ENCODE measurements at regions not wholly inside any gene's neighbourhood (a gene's known extent, or its start where the extent isn't known, plus 50 kb on each side); places are given as distances from the start of the nearest gene placed in this dataset.

GRCh38 chr16:86093801-86094750, 195.1 kb downstream of the IRF8 start:
- FAIRE-seq, result no peak

GRCh38 chr16:86095131-86095752, 196.3 kb downstream of the IRF8 start:
- no peak for ATAC-seq
- POLR2A ChIA-PET, result no interaction called here
- no peak overlapping the region for H3K4me2 ChIP-seq
- no peak for DNase-seq (ENCODE audit: low read depth in 1 of 2, low spot score in 1 of 2)
- CTCF ChIA-PET, result interaction anchor here (1.7 kb wide), 1 partner anchor 22 kb away, joined by 6 read pairs; no protein-coding TSS in a partner anchor
- no peaks in the 10 kb centered on the region; the same call in 2 of the 3 replicates for H3K9me3 ChIP-seq
- no peak for FAIRE-seq
- no peaks in the 10 kb centered on the region for H3K4me1 ChIP-seq
- H3K27ac ChIP-seq, result no peak overlapping the region
- TF ChIP-seq ZSCAN20 (CRISPR knock-in tag; IDR thresholded peaks at IDR 0.05) (no peak), CBX2 (IDR thresholded peaks at IDR 0.05; ENCODE audit: borderline replicate concordance, low read depth) (no peak), CBX8 (IDR thresholded peaks at IDR 0.05) (no peak), MAX (IDR thresholded peaks at IDR 0.05) (no peak), FOSL2 (IDR thresholded peaks at IDR 0.05) (no peak), FOSL2 (CRISPR knock-in tag; IDR thresholded peaks at IDR 0.05) (no peak), CEBPB (IDR thresholded peaks at IDR 0.05) (no peak), GATA3 (IDR thresholded peaks at IDR 0.05; ENCODE audit: borderline replicate concordance) (no peak), EP300 (IDR thresholded peaks at IDR 0.05) (no peak)
- no peak overlapping the region for H3K4me3 ChIP-seq
- WGBS (ENCODE audit: missing lambda C conversion rate), result 52% methylated on average over 14 of the region's 15 CpGs

More at GRCh38 chr16:86093801-86094750, 195.1 kb downstream of the IRF8 start:
- ChIA-PET CTCF (interaction anchor here (1.3 to 1.7 kb wide), 3 partner anchors 8 to 21 kb away, joined by 3 to 6 read pairs (median 5); no protein-coding TSS in a partner anchor), POLR2A (no interaction called here)
- peak; percentile 25 to 50; a peak in 3 of 6 replicates for ATAC-seq
- DNase-seq (ENCODE audit: low read depth in 1 of 2, low spot score in 1 of 2), result no peak
- Histone ChIP-seq H3K27ac (no peak overlapping the region), H3K4me2 (no peak overlapping the region), H3K9me3 (no peaks in the 10 kb centered on the region; the same call in 2 of the 3 replicates), H3K4me1 (no peaks in the 10 kb centered on the region), H3K4me3 (no peak overlapping the region)
- TF ChIP-seq CBX8 (IDR thresholded peaks at IDR 0.05) (no peak), FOSB (CRISPR knock-in tag; IDR thresholded peaks at IDR 0.05) (no peak), FOXS1 (CRISPR knock-in tag; IDR thresholded peaks at IDR 0.05) (no peak), PHF8 (IDR thresholded peaks at IDR 0.05; ENCODE audit: borderline replicate concordance, low read depth) (no peak), E2F6 (IDR thresholded peaks at IDR 0.05; ENCODE audit: borderline replicate concordance, low read depth) (no peak), ZSCAN20 (CRISPR knock-in tag; IDR thresholded peaks at IDR 0.05) (no peak), MAX (IDR thresholded peaks at IDR 0.05) (no peak), CHD2 (IDR thresholded peaks at IDR 0.05; ENCODE audit: low read length, partially characterized antibody) (no peak), BCL3 (IDR thresholded peaks at IDR 0.05) (no peak), RCOR1 (IDR thresholded peaks at IDR 0.05; ENCODE audit: low read depth, low read length) (no peak), POLR2A (IDR thresholded peaks at IDR 0.05; ENCODE audit: low read length) (no peak), RAD21 (conservative IDR thresholded peaks at IDR 0.05 in 1 of 2, IDR thresholded peaks at IDR 0.05 in 1 of 2) (no peak), ZNF302 (CRISPR knock-in tag; IDR thresholded peaks at IDR 0.05) (no peak), RARB (CRISPR knock-in tag; IDR thresholded peaks at IDR 0.05) (no peak), HDAC2 (IDR thresholded peaks at IDR 0.05) (no peak)
- TF ChIP-seq, protein P1, sequence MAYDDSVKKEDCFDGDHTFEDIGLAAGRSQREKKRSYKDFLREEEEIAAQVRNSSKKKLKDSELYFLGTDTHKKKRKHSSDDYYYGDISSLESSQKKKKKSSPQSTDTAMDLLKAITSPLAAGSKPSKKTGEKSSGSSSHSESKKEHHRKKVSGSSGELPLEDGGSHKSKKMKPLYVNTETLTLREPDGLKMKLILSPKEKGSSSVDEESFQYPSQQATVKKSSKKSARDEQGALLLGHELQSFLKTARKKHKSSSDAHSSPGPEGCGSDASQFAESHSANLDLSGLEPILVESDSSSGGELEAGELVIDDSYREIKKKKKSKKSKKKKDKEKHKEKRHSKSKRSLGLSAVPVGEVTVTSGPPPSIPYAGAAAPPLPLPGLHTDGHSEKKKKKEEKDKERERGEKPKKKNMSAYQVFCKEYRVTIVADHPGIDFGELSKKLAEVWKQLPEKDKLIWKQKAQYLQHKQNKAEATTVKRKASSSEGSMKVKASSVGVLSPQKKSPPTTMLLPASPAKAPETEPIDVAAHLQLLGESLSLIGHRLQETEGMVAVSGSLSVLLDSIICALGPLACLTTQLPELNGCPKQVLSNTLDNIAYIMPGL (CRISPR knock-in tag; IDR thresholded peaks at IDR 0.05; ENCODE audit: borderline replicate concordance), result no peak
- TF ChIP-seq, protein P2, sequence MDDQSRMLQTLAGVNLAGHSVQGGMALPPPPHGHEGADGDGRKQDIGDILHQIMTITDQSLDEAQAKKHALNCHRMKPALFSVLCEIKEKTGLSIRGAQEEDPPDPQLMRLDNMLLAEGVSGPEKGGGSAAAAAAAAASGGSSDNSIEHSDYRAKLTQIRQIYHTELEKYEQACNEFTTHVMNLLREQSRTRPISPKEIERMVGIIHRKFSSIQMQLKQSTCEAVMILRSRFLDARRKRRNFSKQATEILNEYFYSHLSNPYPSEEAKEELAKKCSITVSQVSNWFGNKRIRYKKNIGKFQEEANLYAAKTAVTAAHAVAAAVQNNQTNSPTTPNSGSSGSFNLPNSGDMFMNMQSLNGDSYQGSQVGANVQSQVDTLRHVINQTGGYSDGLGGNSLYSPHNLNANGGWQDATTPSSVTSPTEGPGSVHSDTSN (IDR thresholded peaks at IDR 0.05), result no peak
- 75% methylated on average over 13 of the region's 14 CpGs for WGBS (ENCODE audit: missing lambda C conversion rate)

Measured in A549 (cell line).